KOPT-K1 (cell line): ENCODE measurements at regions not wholly inside any gene's neighbourhood (a gene's known extent, or its start where the extent isn't known, plus 50 kb on each side); places are given as distances from the start of the nearest gene placed in this dataset.

Experiments
- H3K27ac ChIP-seq: fragments of 200-600 bp; sonication (generic); 2 replicates; pipeline ENCODE4 v1.5.1; 2016; ENCODE audit warnings: antibody characterized with exemption, mild to moderate bottlenecking, low read depth, low read length; ENCODE audit not compliant: poor library complexity, severe bottlenecking
- H3K36me3 ChIP-seq: fragments of 200-600 bp; sonication (generic); 2 replicates; pipeline ENCODE4 v1.5.1; 2017; ENCODE audit warnings: antibody characterized with exemption, mild to moderate bottlenecking, low read length, moderate library complexity; ENCODE audit not compliant: insufficient read depth
- H3K9me3 ChIP-seq: fragments of 200-600 bp; sonication (generic); 2 replicates; pipeline ENCODE4 v1.5.1; 2017; ENCODE audit warnings: antibody characterized with exemption, low read length, mild to moderate bottlenecking; ENCODE audit not compliant: insufficient read depth, poor library complexity, severe bottlenecking

DNA sequence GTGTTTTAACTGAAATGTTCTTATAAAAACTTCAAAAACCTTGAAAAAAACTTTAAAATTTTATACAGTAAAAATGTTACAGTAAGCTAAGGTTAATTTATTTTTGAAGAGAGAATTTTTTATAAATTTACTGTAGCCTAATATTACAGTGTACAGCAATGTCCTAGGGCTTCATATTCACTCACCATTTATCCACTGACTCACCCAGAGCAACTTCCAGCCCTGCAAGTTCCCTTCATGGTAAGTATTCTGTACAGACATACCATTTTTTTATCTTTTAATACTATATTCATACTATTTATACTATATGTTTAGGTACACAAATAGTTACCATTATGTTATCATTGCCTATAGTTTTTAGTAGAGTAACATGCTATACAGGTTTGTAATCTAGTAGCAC is 396.7 kb upstream of the MMADHC start:
- Histone ChIP-seq H3K9me3 (no peaks in the 10 kb centered on the region), H3K27ac (no peak overlapping the region), H3K36me3 (no peaks in the 10 kb centered on the region)

DNA sequence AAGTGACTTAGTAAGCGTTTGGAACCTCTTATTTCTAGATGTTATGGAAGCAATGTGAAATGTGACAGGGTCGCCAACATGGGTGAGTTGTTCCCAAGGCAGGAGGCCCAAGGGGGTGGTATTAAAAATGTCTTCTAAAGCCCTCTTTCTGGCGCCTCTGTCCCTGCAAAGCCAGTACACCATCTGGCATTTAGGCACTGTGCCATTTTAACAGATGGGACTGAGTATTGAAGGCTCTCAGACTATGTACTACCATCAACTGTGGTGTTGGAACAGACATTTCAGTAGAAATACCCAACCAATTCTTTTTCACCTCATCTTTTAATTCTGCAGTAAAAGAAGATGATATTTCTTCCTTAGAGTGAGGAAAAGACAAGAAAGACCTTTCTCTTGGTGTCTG is 384.5 kb upstream of the MMADHC start:
- Histone ChIP-seq H3K36me3 (no peaks in the 10 kb centered on the region), H3K27ac (no peak overlapping the region), H3K9me3 (no peaks in the 10 kb centered on the region)

DNA sequence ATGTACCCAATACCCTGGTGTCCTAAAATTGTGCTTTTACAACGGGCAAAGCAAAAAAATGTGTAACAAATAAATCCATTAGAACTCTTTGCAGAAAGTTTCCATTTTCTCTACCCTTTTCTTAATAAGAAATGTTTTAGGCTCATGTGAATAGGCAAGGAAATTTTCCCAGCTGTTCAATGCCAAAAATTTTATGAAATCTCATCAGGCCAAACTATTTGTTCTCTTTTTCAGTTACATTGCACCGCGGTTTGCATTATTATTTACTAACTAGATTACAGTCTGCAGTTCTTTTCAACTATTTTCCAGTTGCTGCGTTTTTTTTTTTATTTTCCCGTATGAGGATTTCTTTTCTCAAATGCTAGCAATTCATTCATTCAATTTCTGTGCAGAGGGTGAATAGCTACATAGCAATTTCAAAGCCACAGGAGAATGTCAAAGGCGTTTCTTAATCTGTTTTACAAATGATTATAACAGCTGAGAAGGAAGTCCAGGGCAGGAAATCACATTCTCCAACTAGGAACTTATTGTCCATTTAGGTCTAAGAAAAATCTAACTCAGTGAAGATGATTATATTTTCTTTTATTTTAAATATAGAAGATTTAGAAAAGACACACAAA is 367.5 kb upstream of the MMADHC start:
- Histone ChIP-seq H3K36me3 (no peaks in the 10 kb centered on the region), H3K27ac (no peak overlapping the region), H3K9me3 (no peaks in the 10 kb centered on the region)

DNA sequence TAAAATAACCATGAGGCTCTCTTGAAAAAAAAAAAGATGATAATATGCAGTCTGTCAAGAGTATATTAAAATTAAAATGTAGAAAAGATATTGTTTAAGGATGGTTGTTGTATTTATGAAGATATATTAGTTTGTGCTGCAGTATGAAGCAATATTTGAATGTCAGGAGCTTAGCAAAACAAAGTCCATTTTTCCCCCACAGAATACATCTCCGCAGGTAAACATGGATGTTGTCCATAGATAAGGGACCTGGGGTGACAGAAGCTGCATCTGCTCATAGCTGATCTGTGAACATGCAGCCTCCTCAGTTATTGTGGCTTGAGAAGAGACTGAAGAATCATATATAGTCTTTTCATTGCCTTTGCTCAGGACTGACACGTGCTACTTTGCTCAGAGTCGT is 366.1 kb upstream of the MMADHC start:
- no peak overlapping the region for H3K27ac ChIP-seq
- H3K36me3 ChIP-seq, result no peaks in the 10 kb centered on the region
- H3K9me3 ChIP-seq, result no peaks in the 10 kb centered on the region

DNA sequence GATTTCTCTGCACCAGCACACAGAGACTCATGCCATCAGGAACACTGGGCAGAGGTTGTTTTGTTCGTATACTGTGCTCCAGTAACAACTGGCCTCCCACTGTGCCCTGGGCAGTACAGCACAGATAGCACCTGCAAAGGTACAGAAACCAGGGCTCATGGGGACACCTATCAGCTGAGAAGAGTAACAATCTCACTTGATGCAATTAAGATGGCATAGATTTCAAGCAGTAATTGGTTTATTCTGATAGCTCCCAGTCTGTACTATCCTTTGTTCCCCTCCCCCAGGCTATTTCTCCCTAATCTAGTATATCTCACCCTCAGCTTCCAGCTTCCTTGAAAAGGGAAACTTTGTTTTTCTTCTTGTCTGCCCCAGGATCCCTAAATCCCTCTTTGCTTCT is 343.9 kb upstream of the MMADHC start:
- Histone ChIP-seq H3K36me3 (no peaks in the 10 kb centered on the region), H3K27ac (no peak overlapping the region), H3K9me3 (no peaks in the 10 kb centered on the region)

DNA sequence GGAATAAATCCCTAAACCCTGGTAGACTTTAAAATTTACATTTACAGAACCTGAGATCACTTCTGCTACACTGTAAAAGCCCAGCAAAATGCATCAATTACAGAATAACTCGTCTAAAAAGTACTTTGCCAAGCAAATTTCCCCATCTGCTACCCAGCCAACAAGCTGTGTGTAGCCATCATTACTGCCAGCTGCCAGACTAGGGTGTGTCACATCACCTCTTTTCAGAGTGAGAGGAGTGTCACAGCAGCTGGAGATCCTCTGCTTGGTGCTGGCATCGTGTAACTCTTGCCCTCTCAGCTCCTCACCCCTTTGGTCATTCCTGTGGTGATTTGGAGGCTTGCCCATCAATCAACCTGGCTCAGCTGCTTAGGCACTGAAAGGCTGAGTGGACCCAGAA is 340.4 kb upstream of the MMADHC start:
- Histone ChIP-seq H3K27ac (no peak overlapping the region), H3K36me3 (no peaks in the 10 kb centered on the region), H3K9me3 (no peaks in the 10 kb centered on the region)

DNA sequence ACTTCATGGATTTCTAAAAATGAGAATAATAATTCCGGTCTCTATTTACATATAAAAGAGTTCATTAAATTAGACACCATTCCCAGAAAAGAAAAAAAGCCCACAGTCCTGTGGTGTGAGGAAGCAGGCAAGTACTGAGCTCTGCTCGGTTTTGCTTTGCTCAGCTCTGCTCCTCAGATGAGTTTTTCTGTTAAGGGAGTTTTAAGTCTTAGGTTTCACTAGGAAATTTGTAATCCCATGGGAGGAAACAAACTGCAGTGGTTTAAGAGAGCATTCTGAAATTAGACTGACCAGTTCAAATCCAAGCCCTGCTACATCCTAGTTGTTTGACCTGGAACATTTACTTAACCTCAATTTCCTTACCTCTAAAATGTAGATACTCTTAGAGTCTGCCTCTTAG is 338.6 kb upstream of the MMADHC start:
- H3K27ac ChIP-seq, result no peak overlapping the region
- H3K9me3 ChIP-seq, result no peaks in the 10 kb centered on the region
- no peaks in the 10 kb centered on the region for H3K36me3 ChIP-seq

DNA sequence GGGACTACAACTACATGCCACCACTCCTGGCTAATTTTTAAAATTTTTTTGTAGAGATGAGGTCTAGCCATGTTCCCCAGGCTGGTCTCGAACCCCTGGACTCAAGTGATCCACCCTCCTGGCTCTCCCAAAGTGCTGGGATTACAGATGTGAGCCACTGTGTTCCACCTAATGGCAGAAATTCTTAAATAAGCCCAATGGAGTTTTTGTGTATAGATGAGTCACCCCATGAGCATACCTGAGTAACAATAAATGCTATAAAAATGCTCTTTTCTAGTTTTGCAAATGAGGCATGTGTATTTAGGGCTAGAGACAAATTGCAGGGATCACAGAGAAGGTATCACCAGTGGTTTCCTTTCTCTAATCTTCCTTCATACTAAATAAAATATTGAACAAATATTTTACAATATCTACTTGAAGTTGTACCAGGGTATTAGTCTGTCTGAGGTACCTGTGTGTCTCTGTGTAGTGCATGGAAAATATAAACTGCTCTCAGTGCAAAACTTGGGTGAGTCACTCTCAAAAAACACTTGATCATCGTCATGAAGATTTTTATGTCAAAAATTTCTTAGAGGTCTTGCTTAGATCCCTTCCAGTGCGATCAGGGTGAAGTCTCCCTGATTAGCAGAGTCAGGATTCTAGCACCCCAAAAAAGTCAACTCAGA is 337.1 kb upstream of the MMADHC start:
- Histone ChIP-seq H3K36me3 (no peaks in the 10 kb centered on the region), H3K27ac (no peak overlapping the region), H3K9me3 (no peaks in the 10 kb centered on the region)

DNA sequence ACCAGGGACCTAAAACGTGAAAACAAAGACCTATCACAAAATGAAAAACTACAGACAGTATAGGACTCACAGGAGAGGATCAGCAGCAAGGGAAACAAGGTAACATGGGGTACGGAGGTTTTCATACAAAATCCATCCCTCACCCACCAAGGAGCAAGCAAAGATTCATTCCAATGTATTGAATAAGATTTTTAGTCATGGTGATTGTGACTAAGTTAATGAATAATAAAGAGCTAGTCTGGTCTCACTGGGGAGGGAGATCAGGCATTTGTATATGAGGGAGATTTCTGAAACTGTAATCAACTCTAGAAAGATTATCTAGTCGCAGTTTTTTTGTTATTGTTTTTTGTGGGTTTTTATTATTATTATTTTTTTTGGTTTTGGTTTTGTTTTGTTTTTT is 336.5 kb upstream of the MMADHC start:
- Histone ChIP-seq H3K27ac (no peak overlapping the region), H3K36me3 (no peaks in the 10 kb centered on the region), H3K9me3 (no peaks in the 10 kb centered on the region)

DNA sequence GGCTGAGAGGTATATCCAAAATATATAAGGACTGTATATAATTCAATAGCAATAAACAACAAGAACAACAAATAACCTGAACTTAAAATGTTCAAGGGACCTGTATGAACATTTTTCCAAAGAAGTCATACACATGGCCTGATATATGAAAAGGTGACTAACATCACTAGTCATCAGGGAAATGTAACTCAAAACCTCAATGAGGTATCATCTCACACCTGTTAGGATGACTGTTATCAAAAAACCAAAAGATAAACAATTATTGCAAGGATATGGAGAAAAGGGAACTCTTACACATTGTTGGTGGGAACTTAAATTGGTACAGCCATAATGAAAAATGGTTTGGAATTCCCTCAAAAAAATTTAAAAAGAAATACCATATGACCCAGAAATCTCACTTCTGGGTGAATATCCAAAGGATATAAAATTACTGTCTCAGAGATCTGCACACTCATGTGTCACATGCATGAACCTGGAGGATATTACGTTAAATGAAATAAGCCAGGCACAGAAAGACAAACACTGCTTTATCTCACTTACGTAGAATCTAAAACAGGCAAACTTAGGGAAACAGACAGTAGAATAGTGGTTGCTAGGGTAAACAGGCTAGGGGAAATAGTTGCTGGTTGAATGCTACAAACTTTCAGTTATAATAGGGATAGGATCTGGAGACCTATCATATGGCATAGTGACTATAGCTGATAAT is 334.5 kb upstream of the MMADHC start:
- Histone ChIP-seq H3K9me3 (no peaks in the 10 kb centered on the region), H3K36me3 (no peaks in the 10 kb centered on the region), H3K27ac (no peak overlapping the region)

DNA sequence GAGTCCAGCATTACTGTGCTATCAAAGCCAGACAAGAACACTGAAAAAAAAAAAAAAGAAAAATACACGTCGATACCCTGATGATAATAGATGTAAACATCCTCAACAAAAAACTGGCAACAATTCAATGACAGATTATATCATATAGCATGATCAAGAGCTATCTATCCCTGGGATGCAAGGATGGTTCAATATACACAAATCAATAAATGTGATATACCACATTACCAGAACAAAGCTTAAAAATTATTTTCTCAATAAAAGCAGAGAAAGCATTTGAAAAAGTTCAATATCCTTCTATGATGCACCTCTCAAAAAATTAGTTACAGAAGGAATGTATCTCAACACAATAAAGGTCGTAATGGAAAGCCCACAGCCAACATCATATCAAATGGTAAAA is 332.8 kb upstream of the MMADHC start:
- no peaks in the 10 kb centered on the region for H3K9me3 ChIP-seq
- H3K36me3 ChIP-seq, result no peaks in the 10 kb centered on the region
- no peak overlapping the region for H3K27ac ChIP-seq

DNA sequence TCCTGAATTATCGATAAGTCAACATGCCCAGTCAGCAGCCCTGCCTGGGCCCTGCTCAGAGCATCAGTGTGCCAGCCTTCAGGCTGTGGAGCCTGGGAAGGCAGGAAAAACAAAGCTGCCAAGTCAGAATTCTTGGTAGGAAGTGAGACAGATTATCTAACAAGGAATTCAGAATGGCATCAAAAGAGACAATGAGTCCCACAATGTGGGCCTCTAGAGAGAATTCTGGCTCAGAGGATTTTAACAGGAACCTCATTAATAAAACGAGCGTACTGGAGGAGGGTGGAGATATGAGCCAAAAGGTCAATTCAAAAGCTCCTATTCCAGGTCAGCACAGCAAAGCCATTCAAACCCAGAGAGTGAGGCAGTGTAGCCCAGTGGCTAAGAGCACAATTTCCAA is 327.6 kb upstream of the MMADHC start:
- no peak overlapping the region for H3K27ac ChIP-seq
- no peaks in the 10 kb centered on the region for H3K36me3 ChIP-seq

DNA sequence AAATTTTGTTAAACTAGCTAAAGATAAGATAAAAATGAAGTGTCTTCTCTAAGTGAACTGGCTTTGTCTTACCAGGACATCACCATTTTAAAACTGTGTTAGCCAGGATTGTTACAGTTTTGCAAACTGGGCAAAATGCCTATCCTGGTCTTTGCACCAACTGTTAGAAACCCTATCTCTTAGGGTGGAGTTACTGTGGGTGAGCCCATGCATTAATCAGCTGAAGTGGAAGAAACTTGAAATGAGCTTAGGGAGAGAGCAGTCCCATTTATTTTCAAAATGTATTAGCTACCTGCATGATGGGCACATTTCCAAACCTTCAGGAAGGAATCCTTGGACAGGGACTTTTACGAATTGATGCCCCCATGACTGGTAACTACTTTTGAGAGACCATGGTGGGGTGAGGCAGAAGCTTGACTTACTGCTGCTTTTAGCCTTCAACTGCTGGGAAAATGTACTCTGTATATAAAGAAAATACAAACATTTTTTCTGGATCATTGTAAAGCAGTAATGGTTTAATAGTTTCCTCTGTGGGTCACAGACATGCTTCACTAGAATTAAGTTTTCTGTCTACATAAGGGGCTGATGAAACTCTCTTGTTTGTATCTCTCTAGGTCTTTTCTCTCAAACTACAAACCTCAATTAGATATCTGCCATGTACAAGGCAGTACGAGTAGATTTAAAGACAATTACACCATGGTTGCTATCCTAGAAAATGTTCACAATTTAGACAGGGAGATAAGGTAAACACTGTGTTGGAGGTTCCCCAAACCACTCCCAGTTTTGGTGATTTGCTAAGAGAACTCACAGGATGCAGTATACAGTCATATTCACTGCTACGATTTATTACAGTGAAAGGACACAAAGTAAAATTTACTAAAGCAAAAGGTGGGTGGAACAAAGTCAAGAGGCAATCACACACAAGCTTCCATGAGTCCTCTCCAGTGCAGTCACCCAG is 321.4 kb upstream of the MMADHC start:
- H3K27ac ChIP-seq, result no peak overlapping the region
- H3K9me3 ChIP-seq, result no peaks in the 10 kb centered on the region
- H3K36me3 ChIP-seq, result no peaks in the 10 kb centered on the region

More for the DNA sequence above, 327.6 kb upstream of the MMADHC start:
- H3K9me3 ChIP-seq, result no peaks in the 10 kb centered on the region

DNA sequence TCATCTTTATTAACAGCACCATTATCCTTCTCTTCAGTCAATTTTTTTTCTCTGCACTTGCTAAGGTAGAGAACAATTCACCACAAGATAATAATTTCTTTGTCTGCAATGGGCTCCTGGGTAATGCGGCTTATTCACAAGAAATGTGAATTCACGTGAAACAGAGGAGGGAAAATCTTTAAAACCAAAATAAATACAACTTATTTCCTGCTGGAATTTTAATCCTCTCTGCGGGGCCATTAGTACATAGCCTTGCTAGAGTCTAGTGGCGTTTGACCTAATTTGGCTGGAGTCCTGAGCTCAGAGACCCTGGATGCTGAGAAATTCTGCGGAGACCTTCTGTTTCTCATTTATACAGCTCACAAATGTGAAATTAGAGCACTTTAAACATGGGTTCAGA is 319.3 kb upstream of the MMADHC start:
- no peaks in the 10 kb centered on the region for H3K36me3 ChIP-seq

More for the DNA sequence above, 319.3 kb upstream of the MMADHC start:
- no peaks in the 10 kb centered on the region for H3K9me3 ChIP-seq
- no peak overlapping the region for H3K27ac ChIP-seq
